ENCODE measurements at regions not wholly inside any gene's neighbourhood (a gene's known extent, or its start where the extent isn't known, plus 50 kb on each side); places are given as distances from the start of the nearest gene placed in this dataset.

- DNase-seq = no peak
These were observed 416.4 kb downstream of the TCERG1L start for GRCh38 chr10:130895161-130895560.

- no peak for DNase-seq
These were observed 413.7 kb downstream of the TCERG1L start for GRCh38 chr10:130897815-130898214.

- no peak for DNase-seq
These were observed 413.1 kb downstream of the TCERG1L start for GRCh38 chr10:130898381-130898780.

- DNase-seq = no peak
These were observed 411.7 kb downstream of the TCERG1L start for GRCh38 chr10:130899856-130900255.

- DNase-seq = no peak
These were observed 410.9 kb downstream of the TCERG1L start for GRCh38 chr10:130900441-130901160.

GRCh38 chr10:130901311-130902165 is 410.0 kb downstream of the TCERG1L start:
- DNase-seq = no peak

- DNase-seq = no peak
These were observed 409.1 kb downstream of the TCERG1L start for GRCh38 chr10:130902471-130902870.

- DNase-seq = no peak
These were observed 408.6 kb downstream of the TCERG1L start for GRCh38 chr10:130902929-130903328.

GRCh38 chr10:130904676-130905075 is 406.8 kb downstream of the TCERG1L start:
- DNase-seq = no peak

- DNase-seq = no peak
These were observed 406.1 kb downstream of the TCERG1L start for GRCh38 chr10:130905386-130905785.

GRCh38 chr10:130905921-130906320 is 405.6 kb downstream of the TCERG1L start:
- no peak for DNase-seq

GRCh38 chr10:130910848-130911247 is 400.7 kb downstream of the TCERG1L start:
- no peak for DNase-seq

- DNase-seq = no peak
These were observed 397.7 kb downstream of the TCERG1L start for GRCh38 chr10:130913844-130914243.

- no peak for DNase-seq
These were observed 397.2 kb downstream of the TCERG1L start for GRCh38 chr10:130914367-130914766.

- DNase-seq = no peak
These were observed 396.5 kb downstream of the TCERG1L start for GRCh38 chr10:130915065-130915464.

GRCh38 chr10:130921461-130921860 is 390.1 kb downstream of the TCERG1L start:
- DNase-seq = no peak

- DNase-seq = no peak
These were observed 389.5 kb downstream of the TCERG1L start for GRCh38 chr10:130921911-130922440.

GRCh38 chr10:130923596-130923995 is 387.9 kb downstream of the TCERG1L start:
- DNase-seq = no peak

- DNase-seq = no peak
These were observed 387.2 kb downstream of the TCERG1L start for GRCh38 chr10:130924138-130924819.

- DNase-seq = no peak
These were observed 385.1 kb downstream of the TCERG1L start for GRCh38 chr10:130926442-130926841.

- DNase-seq = no peak
These were observed 384.4 kb downstream of the TCERG1L start for GRCh38 chr10:130927157-130927556.

- DNase-seq = no peak
These were observed 383.2 kb downstream of the TCERG1L start for GRCh38 chr10:130928306-130928705.
